Body of pancreas (tissue), 4 donors: ENCODE measurements at regions not wholly inside any gene's neighbourhood (a gene's known extent, or its start where the extent isn't known, plus 50 kb on each side); places are given as distances from the start of the nearest gene placed in this dataset.

Experiments used
- CTCF ChIP-seq, 7 experiments: fragments of 450-650 bp in 4 of 7; fragments of 200-600 bp in 3 of 7; sonication (generic) in 3 of 7; IDR thresholded peaks; one replicate each; pipeline ENCODE4 v1.5.1; 2016 to 2019; ENCODE audit warnings: antibody characterized with exemption in 7 of 7
- POLR2A ChIP-seq, 3 donors: fragments of 450-650 bp; IDR thresholded peaks; one replicate each; pipeline ENCODE4 v1.6.1; 2016; ENCODE audit warnings: antibody characterized with exemption in 3 of 3, mild to moderate bottlenecking in 2 of 3

GRCh38 chr14:43438056-43438455 is 1069.0 kb downstream of the FSCB start:
- no peak for TF ChIP-seq POLR2A (IDR thresholded peaks at IDR 0.05)
- TF ChIP-seq CTCF (IDR thresholded peaks at IDR 0.05), result no peak
